ENCODE measurements at regions not wholly inside any gene's neighbourhood (a gene's known extent, or its start where the extent isn't known, plus 50 kb on each side); places are given as distances from the start of the nearest gene placed in this dataset.
"Not testable (repeated sequence)": the region's sequence is repeated elsewhere in the genome, so short reads cannot be mapped to it uniquely, and the experiment has no call there.

DNA sequence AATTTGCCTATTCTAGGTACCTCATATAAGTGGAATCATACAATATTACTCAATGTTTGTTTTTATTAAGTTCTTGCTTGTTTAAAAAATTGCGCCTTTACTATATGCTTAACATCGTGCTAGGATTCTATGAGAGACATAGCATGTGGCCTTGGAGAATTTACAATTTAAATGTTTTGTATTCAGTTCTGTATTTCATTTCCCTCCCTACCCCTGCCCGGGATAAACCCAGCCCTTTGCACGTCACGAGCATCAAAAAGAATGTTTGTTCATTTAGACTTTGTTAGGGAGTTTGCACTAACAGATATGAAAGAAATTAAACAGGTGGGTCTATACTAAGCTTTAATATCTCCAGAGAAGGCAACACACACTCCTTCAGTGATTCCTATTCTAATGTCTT, 75.7 kb downstream of the C18orf54 start:
- no peak for DNase-seq

DNA sequence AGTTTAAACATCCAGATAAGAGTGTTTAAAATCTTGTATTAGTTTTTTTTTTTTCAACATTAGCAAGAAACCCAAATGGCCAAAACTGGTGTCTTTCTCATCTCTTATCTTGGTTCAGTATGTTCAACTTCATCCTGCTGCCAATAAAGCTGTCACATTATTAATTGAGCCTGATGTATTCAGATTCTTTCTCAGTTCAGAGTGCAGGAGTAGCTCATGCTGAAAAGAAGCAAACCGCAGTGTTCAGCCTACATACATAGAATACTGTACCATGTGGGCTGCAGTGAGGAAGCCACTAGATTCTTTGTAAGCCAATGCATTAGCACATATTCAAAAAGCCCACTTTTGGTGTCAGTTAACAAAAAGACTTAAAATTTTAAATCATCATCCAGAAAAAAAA, 76.2 kb downstream of the C18orf54 start:
- DNase-seq, result no peak

GRCh38 chr18:54434453-54434852, 76.7 kb downstream of the C18orf54 start:
- no peak for DNase-seq

DNA sequence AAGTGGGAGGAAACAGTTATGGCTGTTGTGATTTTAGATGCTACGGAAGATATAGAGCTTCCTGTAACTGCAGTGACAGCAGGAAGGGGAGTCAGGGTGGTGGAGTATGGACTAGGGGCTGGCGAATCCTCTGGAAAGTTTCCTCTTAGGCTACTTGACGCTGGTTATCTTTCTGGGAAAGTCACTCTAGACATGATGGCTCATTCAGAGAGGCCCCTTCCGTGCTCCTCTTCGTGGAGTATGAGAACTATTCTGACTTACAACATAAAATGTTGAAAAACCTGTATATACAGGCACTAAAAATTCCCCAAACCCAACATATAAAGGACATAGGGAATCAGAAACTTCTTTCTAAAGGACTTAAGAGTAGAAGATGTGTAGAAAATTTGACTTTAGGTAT, 78.8 kb downstream of the C18orf54 start:
- DNase-seq, result no peak

DNA sequence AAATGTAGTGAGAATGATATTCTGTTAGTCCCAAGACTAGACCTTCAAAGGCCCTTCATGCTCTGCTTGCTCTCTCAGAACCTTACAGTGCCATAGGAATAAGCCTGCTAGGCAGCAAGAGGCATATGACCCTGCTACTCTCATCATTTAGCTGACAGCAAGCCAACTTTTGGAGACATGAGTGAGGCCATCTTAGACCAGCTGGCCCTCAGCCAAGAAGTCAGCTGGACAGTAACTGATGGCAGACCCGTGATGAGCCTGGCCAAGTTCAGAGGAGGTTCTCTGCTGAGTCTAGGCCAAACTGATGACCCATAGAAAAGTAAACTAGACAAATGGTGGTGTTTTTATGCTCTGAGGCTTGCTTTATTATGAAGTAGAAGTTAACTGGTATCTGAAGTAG, 82.6 kb downstream of the C18orf54 start:
- no peak for DNase-seq

DNA sequence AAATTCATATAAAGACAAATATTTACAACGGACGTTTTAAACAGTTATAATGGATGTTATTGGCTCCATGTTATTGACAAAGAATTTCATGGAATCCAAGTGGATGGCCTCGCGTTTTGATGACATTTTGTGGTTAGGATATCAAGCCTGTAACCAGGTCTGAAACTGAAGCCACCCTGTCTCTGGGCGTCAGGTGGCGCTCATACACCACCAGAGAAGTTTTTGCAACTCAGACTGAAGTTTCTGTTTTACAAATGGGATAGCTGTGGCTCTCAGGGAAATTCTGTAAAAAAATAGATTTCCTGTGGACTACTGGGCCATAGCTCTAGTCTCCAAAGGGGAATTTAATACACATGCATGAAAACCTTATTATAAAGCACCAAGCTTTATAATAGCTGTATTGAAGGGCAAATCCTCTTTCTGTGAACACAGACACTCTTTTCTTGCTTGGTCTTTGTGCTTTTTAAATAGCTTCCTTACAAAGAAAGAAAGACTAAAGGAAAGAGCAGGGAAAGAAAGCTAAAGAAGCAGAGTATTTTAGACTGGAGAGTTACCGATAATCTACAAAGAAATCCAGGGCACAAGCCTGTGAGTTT, 86.7 kb downstream of the C18orf54 start:
- DNase-seq, result peak; percentile 53

DNA sequence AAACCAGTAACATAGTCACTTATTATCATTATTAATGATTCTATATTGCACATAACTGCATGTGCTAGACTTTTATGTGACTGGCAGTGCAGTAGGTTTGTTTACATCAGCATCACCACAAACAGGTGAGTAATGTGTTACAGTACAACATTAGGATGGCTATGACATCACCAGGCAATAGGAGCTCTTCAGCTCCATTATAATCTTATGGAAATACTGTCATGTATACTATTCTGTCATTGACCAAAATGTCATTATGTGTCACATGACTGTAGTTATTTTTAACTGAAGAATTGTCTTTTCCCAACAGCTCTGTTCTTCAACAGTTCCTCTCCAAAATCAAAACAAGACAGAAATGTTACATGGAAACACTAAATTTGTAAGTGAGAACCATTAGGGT, 96.3 kb downstream of the C18orf54 start:
- no peak for DNase-seq

DNA sequence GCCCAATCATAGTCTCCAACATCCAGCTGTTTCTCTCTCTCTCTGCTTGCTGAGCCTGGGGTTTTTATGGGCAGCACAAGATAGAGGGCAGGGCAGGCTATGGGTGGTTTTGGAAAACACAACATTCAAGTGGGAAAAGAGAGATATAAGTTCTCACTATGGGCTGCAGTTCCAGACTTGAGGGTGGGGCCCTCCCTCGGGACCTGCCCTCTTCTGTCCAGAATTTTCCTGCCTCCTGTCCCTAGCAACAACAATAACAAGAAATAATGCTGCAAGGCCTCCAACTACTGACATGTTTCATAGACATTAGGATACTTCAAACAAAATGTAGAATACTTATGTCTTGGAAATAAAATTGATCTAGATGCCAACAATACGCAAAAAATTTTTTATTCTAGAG, 107.8 kb downstream of the C18orf54 start:
- DNase-seq, result no peak

- no peak for DNase-seq
Observed at GRCh38 chr18:54466248-54467005, 108.7 kb downstream of the C18orf54 start.

GRCh38 chr18:54479365-54479764, 111.7 kb upstream of the DYNAP start:
- DNase-seq, result no peak

DNA sequence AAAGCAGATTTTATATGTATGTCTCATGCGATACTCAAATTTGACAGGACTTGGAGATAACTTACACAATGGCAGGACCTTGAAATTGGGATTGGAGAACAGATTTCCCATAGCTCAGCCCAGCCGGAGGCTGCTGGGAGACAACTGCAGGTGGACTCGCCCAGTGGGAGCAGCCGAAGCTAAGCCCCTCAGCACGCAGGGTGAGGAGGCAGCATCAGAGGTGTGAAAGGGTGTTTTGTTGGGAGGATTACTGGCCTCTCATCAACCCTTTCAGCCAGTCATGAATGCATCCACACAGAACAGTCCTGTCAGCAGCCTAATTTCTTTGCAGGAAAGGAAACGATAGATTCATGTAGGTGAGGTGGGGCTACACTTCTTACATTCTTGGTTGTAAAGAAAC, 110.4 kb upstream of the DYNAP start:
- DNase-seq, result peak; percentile 6

DNA sequence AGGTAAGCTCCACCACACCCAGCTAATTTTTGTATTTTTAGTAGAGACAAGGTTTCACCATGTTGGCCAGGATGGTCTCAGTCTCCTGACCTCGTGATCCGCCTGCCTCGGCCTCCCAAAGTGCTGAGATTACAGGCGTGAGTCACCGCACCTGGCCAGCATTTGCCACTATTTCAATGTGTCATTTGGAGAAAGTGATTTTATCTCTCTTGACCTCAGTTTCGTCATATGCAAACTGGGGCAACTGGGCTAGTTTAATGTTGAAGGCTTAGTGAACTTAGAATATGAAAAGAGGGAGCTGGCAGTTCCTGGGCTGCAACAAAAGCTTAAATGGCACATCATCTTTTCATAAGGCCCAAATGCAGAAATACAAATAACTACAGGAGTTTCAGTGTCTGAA, 88.6 kb upstream of the DYNAP start:
- DNase-seq, result not testable (repeated sequence)

GRCh38 chr18:54503131-54503894, 87.7 kb upstream of the DYNAP start:
- DNase-seq, result no peak

- no peak for DNase-seq
Observed at GRCh38 chr18:54506516-54507261, 84.4 kb upstream of the DYNAP start.

GRCh38 chr18:54509793-54510192, 81.3 kb upstream of the DYNAP start:
- no peak for DNase-seq

DNA sequence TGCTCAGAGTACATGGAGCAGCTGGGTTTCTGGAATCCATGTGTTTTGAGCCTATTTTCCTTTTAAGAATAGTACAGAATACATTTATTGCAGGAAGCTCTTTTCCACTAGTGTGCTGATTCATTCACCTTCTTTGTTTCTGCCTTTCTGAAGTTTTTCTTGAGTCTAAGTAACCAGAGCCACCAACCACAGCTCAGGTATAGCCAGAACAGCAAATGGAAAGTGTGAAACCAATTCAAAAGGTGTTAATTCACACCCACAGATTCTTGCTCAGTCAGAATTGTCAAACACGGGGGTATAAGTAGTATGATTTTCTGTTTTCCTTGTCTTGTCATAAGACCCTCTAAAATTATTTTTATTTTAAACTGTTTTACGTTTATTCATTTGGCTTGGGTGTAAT, 75.9 kb upstream of the DYNAP start:
- DNase-seq, result no peak

- no peak for DNase-seq
Observed at GRCh38 chr18:54517521-54517920, 73.5 kb upstream of the DYNAP start.

DNA sequence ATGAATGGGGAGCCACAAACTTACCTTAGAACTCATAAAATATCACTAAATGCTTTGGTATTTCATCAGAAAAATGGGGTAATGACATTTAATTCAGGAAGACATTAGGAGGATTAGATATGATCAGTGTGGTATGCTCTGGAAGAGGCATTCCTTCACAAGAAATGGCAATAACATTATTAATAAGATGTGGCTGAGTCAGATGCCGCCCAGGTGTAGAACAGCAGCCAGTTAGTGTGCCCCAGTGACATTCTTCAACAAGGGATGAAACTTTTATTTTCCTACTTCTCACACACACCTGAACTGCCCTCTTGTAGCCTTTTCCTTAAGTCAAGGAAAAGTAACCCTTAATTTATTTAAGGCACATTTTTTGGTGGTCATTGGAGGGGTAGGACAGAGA, 69.2 kb upstream of the DYNAP start:
- no peak for DNase-seq

GRCh38 chr18:54528942-54529376, 62.1 kb upstream of the DYNAP start:
- DNase-seq, result no peak

DNA sequence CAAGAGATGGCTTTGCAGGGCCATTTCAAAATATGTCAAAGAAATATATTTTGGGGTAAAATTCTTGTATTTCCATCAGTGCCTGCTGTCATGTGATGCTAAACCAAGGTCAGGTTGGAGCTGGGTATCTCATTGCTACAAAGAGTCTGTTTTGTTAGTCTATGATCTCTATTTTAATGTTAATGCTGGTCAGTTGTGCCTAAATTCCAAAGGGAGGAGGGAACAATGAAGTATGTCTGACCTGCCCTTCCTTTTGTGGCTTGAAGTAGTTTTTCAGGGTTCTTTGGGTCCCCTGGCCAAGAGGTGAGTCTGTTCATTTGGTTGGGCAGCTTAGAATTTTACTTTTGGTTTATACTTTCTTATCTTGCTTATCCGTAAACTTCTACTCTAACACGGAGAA, 61.6 kb upstream of the DYNAP start:
- no peak for DNase-seq

DNA sequence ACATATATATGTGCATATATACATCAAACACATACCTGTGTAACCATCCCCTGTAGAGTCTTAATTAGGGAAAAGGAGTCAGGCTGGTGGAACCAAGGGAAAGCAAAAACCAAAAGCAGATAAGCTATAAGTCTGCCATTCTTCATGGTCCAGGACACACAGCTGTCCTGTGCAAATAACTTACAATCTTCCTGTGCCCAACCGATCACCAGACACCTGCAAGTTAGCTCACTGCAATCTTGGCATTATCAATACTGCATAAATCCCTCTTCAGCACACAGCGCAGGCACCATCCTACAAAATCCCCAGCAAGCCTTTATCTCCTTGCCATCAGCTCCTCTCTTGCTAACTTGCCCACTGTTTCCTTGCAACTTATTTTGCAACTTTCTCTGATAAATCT, 60.8 kb upstream of the DYNAP start:
- DNase-seq, result no peak

- DNase-seq, result no peak
Observed at GRCh38 chr18:54531402-54532065, 59.5 kb upstream of the DYNAP start.

DNA sequence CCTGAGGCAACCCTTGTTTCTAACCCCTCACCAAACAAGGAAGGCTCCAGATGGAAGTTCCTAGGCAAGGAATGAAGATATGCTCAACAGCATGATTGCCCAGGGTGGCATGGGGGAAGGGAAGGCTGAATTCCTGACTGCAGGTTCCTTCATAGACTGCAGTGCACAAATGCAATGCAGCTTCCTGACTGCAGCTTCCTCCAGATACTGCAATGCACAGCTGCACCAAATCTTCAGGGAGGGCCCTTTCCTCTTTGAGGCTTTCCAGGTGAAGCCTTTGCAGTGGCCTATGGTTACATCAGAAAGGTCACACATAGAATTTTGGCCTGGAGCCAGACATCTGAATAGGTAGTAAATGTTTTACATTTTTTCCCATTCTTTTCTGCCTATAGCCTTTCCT, 58.8 kb upstream of the DYNAP start:
- DNase-seq, result no peak
